NCI-H187 (cell line): ENCODE measurements at regions not wholly inside any gene's neighbourhood (a gene's known extent, or its start where the extent isn't known, plus 50 kb on each side); places are given as distances from the start of the nearest gene placed in this dataset.

ENCODE experiments used
- DNase-seq, 2 experiments: peaks; one replicate each; lab custom pipeline; 2025; lab: John Stamatoyannopoulos, UW

DNA sequence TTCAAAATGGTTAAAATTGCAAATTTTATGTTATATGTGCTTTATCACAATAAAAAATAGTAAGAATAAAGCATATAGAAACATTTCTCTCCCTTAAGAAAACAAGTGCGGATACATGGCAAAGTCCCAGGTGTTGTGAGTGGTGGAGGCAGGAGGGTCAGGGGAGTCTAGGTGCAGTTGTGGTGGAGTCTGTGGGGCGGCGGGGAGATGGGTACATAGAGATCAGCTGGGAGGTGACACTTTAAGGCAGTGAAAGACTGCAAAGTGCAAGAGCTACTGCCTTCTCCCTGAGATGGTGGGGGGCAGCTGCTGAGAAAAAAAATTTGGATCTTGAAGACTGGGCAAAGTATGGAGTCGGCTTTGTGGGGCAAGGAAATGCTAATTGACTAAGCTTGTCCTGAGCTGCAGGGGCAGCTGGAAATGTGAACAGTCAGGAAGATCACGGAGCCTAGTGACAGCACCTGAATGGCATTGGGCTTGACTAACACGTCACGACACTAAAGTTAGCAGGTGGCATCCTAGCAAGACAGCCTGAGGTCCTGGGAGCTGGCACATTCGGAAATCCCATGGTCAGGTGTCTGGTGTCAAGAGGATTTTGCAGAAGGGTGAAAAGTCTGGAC lies 72.9 kb upstream of the IRS2 start:
- no peak for DNase-seq

DNA sequence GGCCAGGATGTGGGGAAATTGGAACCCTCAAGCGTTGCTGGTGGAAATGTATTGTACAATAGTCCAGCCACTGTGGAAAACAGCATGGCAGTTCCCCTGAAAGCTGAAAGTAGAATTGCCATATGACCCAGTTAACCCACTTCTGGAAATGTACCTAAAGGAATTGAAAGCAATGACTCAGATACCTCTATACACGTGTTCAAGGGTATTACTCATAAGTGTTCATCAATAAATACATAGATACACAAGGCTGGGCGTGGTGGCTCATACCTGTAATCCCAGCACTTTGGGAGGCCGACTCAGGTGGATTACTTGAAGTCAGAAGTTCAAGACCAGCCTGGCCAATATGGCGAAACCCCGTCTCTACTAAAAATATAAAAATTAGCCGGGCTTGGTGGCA lies 71.9 kb upstream of the IRS2 start:
- DNase-seq: no peak

DNA sequence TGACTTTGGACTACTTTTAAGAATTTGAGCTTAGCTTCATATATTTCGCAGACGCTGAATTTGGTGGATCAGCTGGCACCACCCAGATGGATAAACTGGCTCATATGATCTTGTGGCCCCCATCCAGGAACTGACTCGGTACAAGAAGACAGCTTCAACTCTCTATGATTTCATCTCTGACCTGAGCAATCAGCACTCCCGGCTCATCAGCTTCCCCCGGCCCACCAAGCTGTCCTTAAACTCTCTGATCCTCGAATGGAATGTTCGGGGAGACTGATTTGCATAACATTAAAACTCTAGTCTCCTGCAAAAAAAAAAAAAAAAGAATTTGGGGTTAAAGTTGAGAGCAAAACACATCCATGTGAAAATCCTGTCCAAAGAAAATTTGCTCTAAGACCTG lies 71.4 kb upstream of the IRS2 start:
- no peak for DNase-seq

DNA sequence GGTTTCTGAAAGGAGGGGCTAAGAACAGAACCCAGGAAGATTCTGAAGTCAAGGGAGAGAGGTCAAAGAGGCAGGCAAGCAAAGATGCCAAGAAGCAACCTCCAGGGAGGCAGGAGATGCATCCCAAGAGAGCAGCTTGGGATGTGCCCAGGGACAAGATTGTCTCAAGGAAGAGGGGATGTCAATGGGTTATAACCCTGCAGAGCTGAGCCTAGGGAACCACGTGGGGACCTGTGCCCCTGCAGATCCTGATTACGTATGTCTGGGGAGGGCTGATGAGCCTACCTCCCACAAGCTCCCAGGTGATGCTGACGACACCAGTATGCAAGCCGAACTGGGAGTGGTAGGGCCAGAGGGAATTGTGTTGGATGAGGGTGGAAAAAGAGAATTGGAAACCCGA lies 70.9 kb upstream of the IRS2 start:
- DNase-seq: no peak

DNA sequence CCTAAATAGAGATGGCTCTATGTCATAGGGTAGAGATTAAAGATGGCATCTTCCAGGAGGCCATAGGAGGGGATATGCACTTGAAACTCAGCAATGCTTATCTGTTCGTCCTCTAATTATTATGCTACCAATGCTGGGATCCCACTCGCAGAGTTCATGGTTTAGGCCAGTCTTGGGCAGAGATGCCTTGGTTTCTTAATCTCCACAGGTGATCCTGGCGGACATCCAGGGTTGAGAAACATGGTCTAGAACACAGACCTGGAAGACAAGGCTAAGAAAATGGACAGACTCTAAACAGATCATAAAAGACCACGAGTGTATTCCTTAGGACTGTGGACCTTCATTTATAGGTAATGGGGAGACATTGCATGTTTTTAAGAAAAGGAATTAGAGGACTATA lies 70.0 kb upstream of the IRS2 start:
- DNase-seq: no peak

DNA sequence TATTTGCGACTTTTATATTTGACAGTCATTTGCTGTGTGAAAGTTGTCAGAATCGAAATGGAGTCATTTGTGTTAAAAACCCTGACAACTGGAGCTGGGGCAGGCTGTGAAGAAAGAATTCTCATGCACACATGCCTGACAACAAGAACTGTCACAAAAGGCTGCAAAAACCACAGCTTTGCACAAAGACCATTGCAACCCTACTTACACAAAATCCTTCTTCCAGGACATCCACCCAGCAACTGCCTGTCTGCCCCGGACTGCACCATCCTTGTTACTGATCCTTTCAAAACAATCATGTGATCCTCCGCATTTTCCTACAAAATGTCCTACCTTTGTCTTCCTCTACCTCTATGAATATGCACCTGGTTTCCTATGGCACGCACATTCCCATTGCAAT lies 66.8 kb upstream of the IRS2 start:
- no peak for DNase-seq

DNA sequence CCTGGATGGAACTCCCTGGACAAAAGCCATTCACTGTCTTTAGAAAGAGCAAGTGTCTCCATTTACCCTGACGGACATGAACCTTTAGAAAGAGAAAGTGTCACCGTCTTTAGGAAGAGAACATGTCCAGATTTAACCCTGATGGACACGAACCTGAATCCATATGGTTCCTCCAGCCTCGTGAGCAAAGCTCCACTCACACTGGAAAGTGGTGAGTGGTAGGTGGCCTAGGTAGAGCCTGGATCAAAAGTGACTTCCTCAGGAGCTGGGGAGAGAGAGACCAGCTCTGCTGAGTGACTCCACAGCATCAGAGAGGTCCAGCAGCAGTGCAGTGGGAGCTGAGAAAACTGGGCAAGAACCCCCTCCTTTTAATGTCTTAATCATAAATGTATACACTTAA lies 59.8 kb upstream of the IRS2 start:
- no peak for DNase-seq

DNA sequence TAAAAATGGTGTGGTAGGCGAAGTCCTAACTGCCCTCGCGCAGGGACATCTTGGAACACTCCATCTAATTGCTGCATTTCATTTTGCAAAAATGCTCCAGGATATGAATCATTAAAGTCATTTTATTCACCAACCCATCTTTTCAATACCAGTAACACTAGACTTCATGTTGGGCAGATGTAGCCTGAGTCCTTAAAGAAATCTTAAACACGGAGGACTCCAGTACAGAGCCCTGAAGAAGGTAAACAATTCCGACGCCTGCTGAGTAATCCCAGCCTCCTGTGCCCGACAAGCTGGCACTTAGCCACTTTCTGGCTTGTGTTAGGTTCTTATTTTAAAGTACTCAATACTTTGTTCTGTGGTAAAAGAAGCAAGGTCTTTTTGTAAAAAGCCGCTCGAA lies 58.0 kb upstream of the IRS2 start:
- DNase-seq: no peak

DNA sequence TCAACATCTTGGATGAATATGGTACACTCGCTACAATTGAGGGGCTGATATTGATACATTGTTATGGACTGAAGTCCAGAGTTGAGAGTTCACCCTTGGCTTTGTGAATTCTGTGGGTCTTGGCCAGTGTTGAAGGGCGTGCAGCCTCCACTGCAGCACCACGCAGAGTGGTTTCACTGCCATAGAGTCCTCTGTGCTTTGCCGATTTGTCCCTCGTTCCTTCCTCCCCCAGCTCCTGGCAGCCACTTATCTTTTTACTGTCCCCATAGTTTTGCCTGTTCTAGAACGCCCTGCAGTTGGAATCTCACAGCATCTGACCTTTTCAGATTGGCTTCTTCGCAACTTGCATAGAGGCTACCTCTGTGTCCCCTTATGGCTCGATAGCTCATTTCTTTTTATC lies 57.3 kb upstream of the IRS2 start:
- DNase-seq: no peak

DNA sequence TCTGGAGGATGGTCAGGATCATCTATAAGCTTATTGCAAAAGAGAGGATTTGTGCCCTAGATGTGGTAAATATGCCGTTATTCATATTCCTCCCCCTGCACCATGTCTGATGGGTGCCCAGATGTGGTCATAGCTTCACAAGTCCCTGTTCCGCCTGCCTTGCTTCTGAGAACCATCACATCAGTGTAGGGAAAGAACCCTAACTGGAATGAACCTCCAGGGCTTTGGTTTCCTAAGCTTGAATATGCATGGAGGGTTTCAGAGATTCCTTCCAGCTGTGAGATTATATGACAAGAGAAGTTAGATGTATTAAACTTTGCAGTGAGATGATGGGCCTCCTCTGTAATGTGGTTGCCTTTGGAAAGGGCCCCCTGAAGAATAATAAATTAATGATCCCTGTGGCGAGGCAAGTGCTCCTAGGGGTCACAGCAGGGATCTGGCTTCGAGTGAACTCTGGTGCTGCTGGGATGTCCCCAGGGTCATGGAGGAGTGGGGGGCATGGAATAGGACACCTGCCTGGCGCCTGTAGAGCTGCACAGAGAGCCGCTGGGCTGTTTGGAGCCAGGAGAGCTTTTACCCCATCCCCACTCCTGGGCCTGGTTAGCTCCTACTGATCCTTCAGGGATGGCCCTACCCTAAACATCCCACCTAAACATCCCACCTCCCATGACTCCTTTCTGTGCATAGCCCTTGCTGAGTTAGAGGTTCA lies 56.0 kb upstream of the IRS2 start:
- no peak for DNase-seq

DNA sequence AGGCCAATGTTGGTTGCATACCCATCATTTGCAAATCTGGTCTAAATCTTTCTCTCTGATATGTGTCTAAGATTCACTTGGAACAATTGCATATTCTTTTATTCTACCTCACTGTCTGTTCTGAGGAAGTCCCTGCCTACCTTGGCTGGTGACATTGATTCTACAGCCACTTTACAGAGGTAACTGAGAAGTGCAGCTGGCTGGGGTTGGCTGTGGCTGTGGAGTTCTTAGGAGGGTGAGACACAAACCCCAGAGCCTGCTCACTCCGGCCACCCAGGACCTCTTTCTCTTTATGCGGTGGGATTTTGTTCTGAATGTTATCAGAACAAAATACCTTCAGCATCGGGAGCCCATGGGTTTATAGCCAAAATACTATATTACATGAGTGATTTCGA lies 54.5 kb upstream of the IRS2 start:
- no peak for DNase-seq

DNA sequence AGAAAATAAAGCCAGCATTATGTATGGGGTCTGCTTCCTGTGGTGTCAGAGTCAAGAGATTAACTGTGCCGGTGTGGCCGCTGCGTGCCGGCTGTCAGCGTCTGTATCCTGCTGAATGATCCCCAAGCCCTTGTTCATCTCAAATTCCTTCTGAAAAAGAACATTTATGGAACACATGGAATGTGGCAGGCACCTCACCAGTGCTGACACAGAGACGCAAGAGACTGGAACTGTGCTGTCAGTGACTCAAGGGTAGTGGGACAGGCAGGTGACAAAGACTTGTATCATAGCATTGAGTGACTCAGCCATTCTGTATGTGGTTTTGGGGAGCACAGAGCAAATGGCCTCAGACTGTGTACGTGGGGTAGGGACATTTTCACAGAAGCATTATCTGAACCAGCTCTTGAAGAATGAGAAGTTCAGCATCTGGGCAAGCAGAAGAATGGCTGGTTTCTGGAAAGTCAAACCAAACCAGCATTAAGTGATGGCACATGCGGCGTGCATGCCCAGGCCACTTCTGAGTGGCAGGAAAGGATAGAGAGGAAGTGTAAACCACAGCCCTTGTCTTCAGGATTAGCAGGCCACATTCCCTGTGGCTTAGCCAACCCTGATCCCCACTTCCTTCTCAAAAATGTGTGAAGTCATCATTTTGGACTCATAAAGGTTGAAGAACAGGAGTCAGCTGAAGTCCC lies 54.0 kb upstream of the IRS2 start:
- DNase-seq: no peak

DNA sequence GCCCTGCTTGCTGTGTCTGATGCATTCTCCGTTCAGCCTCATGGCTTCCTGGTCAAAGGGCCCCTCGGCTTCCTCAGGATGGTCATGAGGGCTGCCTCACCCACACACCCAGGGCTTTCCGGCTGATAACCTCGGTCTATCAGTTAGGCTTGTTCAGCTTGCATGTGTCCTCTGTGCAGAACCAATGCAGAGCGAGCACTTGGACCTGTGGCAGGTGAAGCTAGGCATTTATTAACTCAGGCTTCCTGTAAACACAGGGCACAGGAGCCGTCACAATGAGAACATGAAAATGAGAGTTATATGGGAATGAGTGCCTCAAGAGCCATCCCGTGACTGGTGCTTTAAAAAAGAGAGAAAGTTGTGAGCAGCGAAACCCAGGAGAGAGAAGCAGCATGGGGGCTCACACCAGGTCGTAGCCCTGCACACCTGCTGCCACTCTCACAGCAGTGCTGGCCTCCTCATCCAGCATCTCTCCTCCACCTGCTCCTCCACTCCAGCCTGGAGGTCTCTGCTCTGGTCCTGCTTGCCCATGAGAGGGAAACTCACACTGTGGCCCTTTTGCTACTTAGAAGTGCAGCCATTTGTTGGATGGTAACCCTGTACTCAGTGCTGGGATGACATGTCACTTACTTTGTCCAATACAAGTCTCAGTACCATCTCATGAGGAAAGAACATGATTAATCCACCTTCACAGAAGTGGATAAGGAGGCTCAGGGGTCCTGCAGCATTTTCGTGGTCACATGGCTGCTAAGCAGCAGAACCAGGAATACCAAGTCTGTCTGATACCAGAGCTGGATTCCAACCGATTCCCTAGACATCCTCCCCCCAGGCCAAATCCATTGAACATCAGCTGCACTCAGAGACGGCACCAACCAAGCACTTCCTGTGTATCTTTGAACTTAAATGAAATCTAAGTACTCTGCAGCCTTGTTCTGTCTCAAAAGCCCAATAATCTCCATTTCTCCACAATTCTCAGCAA lies 50.5 kb upstream of the IRS2 start:
- no peak for DNase-seq
